GM12878 (cell line): ENCODE measurements at regions not wholly inside any gene's neighbourhood (a gene's known extent, or its start where the extent isn't known, plus 50 kb on each side); places are given as distances from the start of the nearest gene placed in this dataset.

Experiments
- CHD1 ChIP-seq: IDR thresholded peaks from 2 replicates; pipeline ENCODE4 v1.6.1; 2012; ENCODE audit warnings: low read depth, low read length, improper control_type of control experiment
- EGR1 ChIP-seq, 2 experiments: IDR thresholded peaks; 1 replicate in 1 of 2; 2 replicates in 1 of 2; pipeline ENCODE4 v1.6.1; 2011 to 2012; ENCODE audit warnings: low read depth in 2 of 2, low read length in 2 of 2, borderline replicate concordance in 1 of 2, mild to moderate bottlenecking in 1 of 2, moderate library complexity in 1 of 2
- LARP7 ChIP-seq: fragments of 450-650 bp; IDR thresholded peaks from 2 replicates; pipeline ENCODE4 v1.6.1; 2017; ENCODE audit warnings: mild to moderate bottlenecking
- MXI1 ChIP-seq: fragments of 150-350 bp; IDR thresholded peaks from 2 replicates; pipeline ENCODE4 v1.6.1; 2011; ENCODE audit warnings: low read depth, mild to moderate bottlenecking, inconsistent platforms, low read length, improper control_type of control experiment
- POLR2AphosphoS2 ChIP-seq: IDR thresholded peaks from 2 replicates; pipeline ENCODE4 v1.6.1; 2011; ENCODE audit warnings: low read depth, mild to moderate bottlenecking, low read length, improper control_type of control experiment, moderate library complexity
- SUPT20H ChIP-seq: IDR thresholded peaks from 2 replicates; pipeline ENCODE4 v1.6.1; 2011; ENCODE audit warnings: low read depth, mild to moderate bottlenecking, low read length, moderate library complexity, borderline replicate concordance; ENCODE audit not compliant: control insufficient read depth
- ZNF24 ChIP-seq: fragments of 450-650 bp; IDR thresholded peaks from 2 replicates; pipeline ENCODE4 v1.6.1; 2017; ENCODE audit warnings: antibody characterized with exemption, mild to moderate bottlenecking
- TF ChIP-seq, protein P1 (sequence below): fragments of 450-650 bp; formaldehyde crosslinking; IDR thresholded peaks from 2 replicates; pipeline ENCODE4 v1.4.0; 2020; ENCODE audit warnings: mild to moderate bottlenecking, moderate library complexity
- TF ChIP-seq, protein P2 (sequence below): IDR thresholded peaks from 2 replicates; pipeline ENCODE4 v1.6.1; 2012; ENCODE audit warnings: low read depth, low read length, improper control_type of control experiment
- TF ChIP-seq, protein P3 (sequence below): fragments of 450-650 bp; IDR thresholded peaks from 2 replicates; pipeline ENCODE4 v1.6.1; 2017; ENCODE audit warnings: mild to moderate bottlenecking

DNA sequence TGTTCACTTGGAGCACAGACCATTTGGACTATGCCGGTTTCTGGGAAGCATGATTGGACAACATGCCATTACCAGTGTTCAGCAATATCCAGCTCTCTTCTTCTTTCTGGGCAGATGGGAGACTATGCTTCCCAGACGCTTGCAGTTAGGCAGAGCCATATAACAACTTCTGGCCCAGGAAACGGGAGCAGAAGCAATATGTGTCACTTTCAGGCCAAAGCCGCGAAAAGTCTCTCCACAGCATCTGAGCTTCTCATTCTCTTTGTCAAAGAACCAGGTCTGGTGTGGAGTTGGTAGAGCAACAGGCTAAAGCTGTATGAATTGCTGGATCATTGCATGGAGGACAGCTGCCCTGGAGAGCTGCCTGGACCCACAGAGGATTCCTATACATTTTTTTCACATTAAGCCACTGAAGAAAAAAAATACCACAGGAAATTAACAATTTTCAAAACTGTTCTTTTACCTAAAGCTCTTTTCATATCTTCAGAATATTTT lies 131.4 kb upstream of the FRG1 start (continued):
- TF ChIP-seq, protein P1, sequence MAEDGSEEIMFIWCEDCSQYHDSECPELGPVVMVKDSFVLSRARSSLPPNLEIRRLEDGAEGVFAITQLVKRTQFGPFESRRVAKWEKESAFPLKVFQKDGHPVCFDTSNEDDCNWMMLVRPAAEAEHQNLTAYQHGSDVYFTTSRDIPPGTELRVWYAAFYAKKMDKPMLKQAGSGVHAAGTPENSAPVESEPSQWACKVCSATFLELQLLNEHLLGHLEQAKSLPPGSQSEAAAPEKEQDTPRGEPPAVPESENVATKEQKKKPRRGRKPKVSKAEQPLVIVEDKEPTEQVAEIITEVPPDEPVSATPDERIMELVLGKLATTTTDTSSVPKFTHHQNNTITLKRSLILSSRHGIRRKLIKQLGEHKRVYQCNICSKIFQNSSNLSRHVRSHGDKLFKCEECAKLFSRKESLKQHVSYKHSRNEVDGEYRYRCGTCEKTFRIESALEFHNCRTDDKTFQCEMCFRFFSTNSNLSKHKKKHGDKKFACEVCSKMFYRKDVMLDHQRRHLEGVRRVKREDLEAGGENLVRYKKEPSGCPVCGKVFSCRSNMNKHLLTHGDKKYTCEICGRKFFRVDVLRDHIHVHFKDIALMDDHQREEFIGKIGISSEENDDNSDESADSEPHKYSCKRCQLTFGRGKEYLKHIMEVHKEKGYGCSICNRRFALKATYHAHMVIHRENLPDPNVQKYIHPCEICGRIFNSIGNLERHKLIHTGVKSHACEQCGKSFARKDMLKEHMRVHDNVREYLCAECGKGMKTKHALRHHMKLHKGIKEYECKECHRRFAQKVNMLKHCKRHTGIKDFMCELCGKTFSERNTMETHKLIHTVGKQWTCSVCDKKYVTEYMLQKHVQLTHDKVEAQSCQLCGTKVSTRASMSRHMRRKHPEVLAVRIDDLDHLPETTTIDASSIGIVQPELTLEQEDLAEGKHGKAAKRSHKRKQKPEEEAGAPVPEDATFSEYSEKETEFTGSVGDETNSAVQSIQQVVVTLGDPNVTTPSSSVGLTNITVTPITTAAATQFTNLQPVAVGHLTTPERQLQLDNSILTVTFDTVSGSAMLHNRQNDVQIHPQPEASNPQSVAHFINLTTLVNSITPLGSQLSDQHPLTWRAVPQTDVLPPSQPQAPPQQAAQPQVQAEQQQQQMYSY (CRISPR knock-in tag) = no peak
- TF ChIP-seq POLR2AphosphoS2 = no peak
- TF ChIP-seq, protein P2, sequence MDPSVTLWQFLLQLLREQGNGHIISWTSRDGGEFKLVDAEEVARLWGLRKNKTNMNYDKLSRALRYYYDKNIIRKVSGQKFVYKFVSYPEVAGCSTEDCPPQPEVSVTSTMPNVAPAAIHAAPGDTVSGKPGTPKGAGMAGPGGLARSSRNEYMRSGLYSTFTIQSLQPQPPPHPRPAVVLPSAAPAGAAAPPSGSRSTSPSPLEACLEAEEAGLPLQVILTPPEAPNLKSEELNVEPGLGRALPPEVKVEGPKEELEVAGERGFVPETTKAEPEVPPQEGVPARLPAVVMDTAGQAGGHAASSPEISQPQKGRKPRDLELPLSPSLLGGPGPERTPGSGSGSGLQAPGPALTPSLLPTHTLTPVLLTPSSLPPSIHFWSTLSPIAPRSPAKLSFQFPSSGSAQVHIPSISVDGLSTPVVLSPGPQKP = no peak
- TF ChIP-seq, protein P3, sequence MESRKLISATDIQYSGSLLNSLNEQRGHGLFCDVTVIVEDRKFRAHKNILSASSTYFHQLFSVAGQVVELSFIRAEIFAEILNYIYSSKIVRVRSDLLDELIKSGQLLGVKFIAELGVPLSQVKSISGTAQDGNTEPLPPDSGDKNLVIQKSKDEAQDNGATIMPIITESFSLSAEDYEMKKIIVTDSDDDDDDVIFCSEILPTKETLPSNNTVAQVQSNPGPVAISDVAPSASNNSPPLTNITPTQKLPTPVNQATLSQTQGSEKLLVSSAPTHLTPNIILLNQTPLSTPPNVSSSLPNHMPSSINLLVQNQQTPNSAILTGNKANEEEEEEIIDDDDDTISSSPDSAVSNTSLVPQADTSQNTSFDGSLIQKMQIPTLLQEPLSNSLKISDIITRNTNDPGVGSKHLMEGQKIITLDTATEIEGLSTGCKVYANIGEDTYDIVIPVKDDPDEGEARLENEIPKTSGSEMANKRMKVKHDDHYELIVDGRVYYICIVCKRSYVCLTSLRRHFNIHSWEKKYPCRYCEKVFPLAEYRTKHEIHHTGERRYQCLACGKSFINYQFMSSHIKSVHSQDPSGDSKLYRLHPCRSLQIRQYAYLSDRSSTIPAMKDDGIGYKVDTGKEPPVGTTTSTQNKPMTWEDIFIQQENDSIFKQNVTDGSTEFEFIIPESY = no peak
- no peak for TF ChIP-seq MXI1
- TF ChIP-seq LARP7 = no peak
- TF ChIP-seq SUPT20H = no peak
- TF ChIP-seq CHD1 = no peak
- no peak for TF ChIP-seq ZNF24
- no peak for TF ChIP-seq EGR1 (IDR thresholded peaks at IDR 0.05; ENCODE audit: borderline replicate concordance in 1 of 2, low read depth in 2 of 2, low read length in 2 of 2)
